ENCODE measurements at regions not wholly inside any gene's neighbourhood (a gene's known extent, or its start where the extent isn't known, plus 50 kb on each side); places are given as distances from the start of the nearest gene placed in this dataset.
A peak's percentile ranks its signal among the peaks of the same experiment; 100 is the strongest.

- peaks cover 0 to 8% of the 10 kb centered on the region in 2 donors for H3K4me1 ChIP-seq (ENCODE audit: control insufficient read depth in 2 of 2, insufficient read depth in 2 of 2, low read length in 1 of 2)
- peak overlapping the region in 1 of 2 donors; percentile 72 for H3K27ac ChIP-seq (ENCODE audit: low read depth in 2 of 2, low read length in 1 of 2)
- H3K36me3 ChIP-seq (ENCODE audit: control insufficient read depth in 2 of 2, insufficient read depth in 2 of 2, low read length in 1 of 2) = no peaks in the 10 kb centered on the region
- 76 to 87% methylated on average over 4 of the region's 4 CpGs for WGBS, 2 donors
- H3K27me3 ChIP-seq (ENCODE audit: control insufficient read depth in 1 of 2, insufficient read depth in 2 of 2, low read length in 2 of 2) = no peaks in the 10 kb centered on the region
- H3K9me3 ChIP-seq (ENCODE audit: control insufficient read depth in 2 of 2, insufficient read depth in 1 of 2, low read depth in 1 of 2, low read length in 1 of 2) = no peaks in the 10 kb centered on the region
- H3K4me3 ChIP-seq (ENCODE audit: low read depth in 1 of 2, low read length in 2 of 2) = no peak overlapping the region
Measured at GRCh38 chr21:41625428-41625827, 117.5 kb upstream of the TMPRSS2 start.

- H3K4me3 ChIP-seq (ENCODE audit: low read depth in 1 of 2, low read length in 2 of 2) = no peak overlapping the region
- no peaks in the 10 kb centered on the region for H3K36me3 ChIP-seq (ENCODE audit: control insufficient read depth in 2 of 2, insufficient read depth in 2 of 2, low read length in 1 of 2)
- peak overlapping the region in 1 of 2 donors; percentile 72 for H3K27ac ChIP-seq (ENCODE audit: low read depth in 2 of 2, low read length in 1 of 2)
- peaks cover 0 to 8% of the 10 kb centered on the region in 2 donors for H3K4me1 ChIP-seq (ENCODE audit: control insufficient read depth in 2 of 2, insufficient read depth in 2 of 2, low read length in 1 of 2)
- H3K27me3 ChIP-seq (ENCODE audit: control insufficient read depth in 1 of 2, insufficient read depth in 2 of 2, low read length in 2 of 2) = no peaks in the 10 kb centered on the region
- no peaks in the 10 kb centered on the region for H3K9me3 ChIP-seq (ENCODE audit: control insufficient read depth in 2 of 2, insufficient read depth in 1 of 2, low read depth in 1 of 2, low read length in 1 of 2)
- WGBS, 2 donors = 78 to 81% methylated on average over 7 of the region's 7 CpGs
Measured at GRCh38 chr21:41624674-41625310, 116.8 kb upstream of the TMPRSS2 start.

- H3K36me3 ChIP-seq (ENCODE audit: control insufficient read depth in 2 of 2, insufficient read depth in 2 of 2, low read length in 1 of 2) = no peaks in the 10 kb centered on the region
- 89 to 92% methylated on average over 8 of the region's 8 CpGs for WGBS, 2 donors
- peak overlapping the region; percentile 3 to 45 for H3K27ac ChIP-seq (ENCODE audit: low read depth in 2 of 2, low read length in 1 of 2)
- H3K4me3 ChIP-seq (ENCODE audit: low read depth in 1 of 2, low read length in 2 of 2) = no peak overlapping the region
- peaks cover 0 to 8% of the 10 kb centered on the region in 2 donors for H3K4me1 ChIP-seq (ENCODE audit: control insufficient read depth in 2 of 2, insufficient read depth in 2 of 2, low read length in 1 of 2)
- no peaks in the 10 kb centered on the region for H3K9me3 ChIP-seq (ENCODE audit: control insufficient read depth in 2 of 2, insufficient read depth in 1 of 2, low read depth in 1 of 2, low read length in 1 of 2)
- no peaks in the 10 kb centered on the region for H3K27me3 ChIP-seq (ENCODE audit: control insufficient read depth in 1 of 2, insufficient read depth in 2 of 2, low read length in 2 of 2)
Measured at GRCh38 chr21:41623945-41624344, 116.0 kb upstream of the TMPRSS2 start.

- WGBS, 2 donors = 62 to 69% methylated on average over 26 of the region's 26 CpGs
Measured at GRCh38 chr21:41622831-41623548, 115.0 kb upstream of the TMPRSS2 start.

GRCh38 chr21:41622201-41622600, 114.2 kb upstream of the TMPRSS2 start:
- Histone ChIP-seq H3K4me3 (ENCODE audit: low read depth in 1 of 2, low read length in 2 of 2) (no peak overlapping the region), H3K36me3 (ENCODE audit: control insufficient read depth in 2 of 2, insufficient read depth in 2 of 2, low read length in 1 of 2) (no peaks in the 10 kb centered on the region), H3K9me3 (ENCODE audit: control insufficient read depth in 2 of 2, insufficient read depth in 1 of 2, low read depth in 1 of 2, low read length in 1 of 2) (no peaks in the 10 kb centered on the region), H3K27me3 (ENCODE audit: control insufficient read depth in 1 of 2, insufficient read depth in 2 of 2, low read length in 2 of 2) (no peaks in the 10 kb centered on the region), H3K27ac (ENCODE audit: low read depth in 2 of 2, low read length in 1 of 2) (peak overlapping the region; percentile 85 to 95), H3K4me1 (ENCODE audit: control insufficient read depth in 2 of 2, insufficient read depth in 2 of 2, low read length in 1 of 2) (peaks cover 0 to 8% of the 10 kb centered on the region in 2 donors)
- 78 to 86% methylated on average over 10 of the region's 10 CpGs for WGBS, 2 donors

More at GRCh38 chr21:41622831-41623548, 115.0 kb upstream of the TMPRSS2 start:
- Histone ChIP-seq H3K4me3 (ENCODE audit: low read depth in 1 of 2, low read length in 2 of 2) (no peak overlapping the region), H3K27me3 (ENCODE audit: control insufficient read depth in 1 of 2, insufficient read depth in 2 of 2, low read length in 2 of 2) (no peaks in the 10 kb centered on the region), H3K4me1 (ENCODE audit: control insufficient read depth in 2 of 2, insufficient read depth in 2 of 2, low read length in 1 of 2) (peaks cover 0 to 8% of the 10 kb centered on the region in 2 donors), H3K9me3 (ENCODE audit: control insufficient read depth in 2 of 2, insufficient read depth in 1 of 2, low read depth in 1 of 2, low read length in 1 of 2) (no peaks in the 10 kb centered on the region), H3K36me3 (ENCODE audit: control insufficient read depth in 2 of 2, insufficient read depth in 2 of 2, low read length in 1 of 2) (no peaks in the 10 kb centered on the region), H3K27ac (ENCODE audit: low read depth in 2 of 2, low read length in 1 of 2) (peak overlapping the region; percentile 85 to 95)

- 32 to 55% methylated on average over 10 of the region's 10 CpGs for WGBS, 2 donors
- Histone ChIP-seq H3K9me3 (ENCODE audit: control insufficient read depth in 2 of 2, insufficient read depth in 1 of 2, low read depth in 1 of 2, low read length in 1 of 2) (no peaks in the 10 kb centered on the region), H3K27ac (ENCODE audit: low read depth in 2 of 2, low read length in 1 of 2) (peak overlapping the region; percentile 85 to 95), H3K4me1 (ENCODE audit: control insufficient read depth in 2 of 2, insufficient read depth in 2 of 2, low read length in 1 of 2) (peaks cover 0 to 8% of the 10 kb centered on the region in 2 donors), H3K27me3 (ENCODE audit: control insufficient read depth in 1 of 2, insufficient read depth in 2 of 2, low read length in 2 of 2) (no peaks in the 10 kb centered on the region), H3K4me3 (ENCODE audit: low read depth in 1 of 2, low read length in 2 of 2) (no peak overlapping the region), H3K36me3 (ENCODE audit: control insufficient read depth in 2 of 2, insufficient read depth in 2 of 2, low read length in 1 of 2) (no peaks in the 10 kb centered on the region)
Measured at GRCh38 chr21:41621513-41621912, 113.6 kb upstream of the TMPRSS2 start.

GRCh38 chr21:41620982-41621381, 113.0 kb upstream of the TMPRSS2 start:
- Histone ChIP-seq H3K9me3 (ENCODE audit: control insufficient read depth in 2 of 2, insufficient read depth in 1 of 2, low read depth in 1 of 2, low read length in 1 of 2) (no peaks in the 10 kb centered on the region), H3K4me1 (ENCODE audit: control insufficient read depth in 2 of 2, insufficient read depth in 2 of 2, low read length in 1 of 2) (peaks cover 0 to 11% of the 10 kb centered on the region in 2 donors), H3K4me3 (ENCODE audit: low read depth in 1 of 2, low read length in 2 of 2) (no peak overlapping the region), H3K27me3 (ENCODE audit: control insufficient read depth in 1 of 2, insufficient read depth in 2 of 2, low read length in 2 of 2) (no peaks in the 10 kb centered on the region), H3K36me3 (ENCODE audit: control insufficient read depth in 2 of 2, insufficient read depth in 2 of 2, low read length in 1 of 2) (no peaks in the 10 kb centered on the region), H3K27ac (ENCODE audit: low read depth in 2 of 2, low read length in 1 of 2) (peak overlapping the region; percentile 85 to 95)
- WGBS, 2 donors = 70 to 71% methylated on average over 8 of the region's 8 CpGs

GRCh38 chr21:41620541-41620940, 112.6 kb upstream of the TMPRSS2 start:
- H3K27me3 ChIP-seq (ENCODE audit: control insufficient read depth in 1 of 2, insufficient read depth in 2 of 2, low read length in 2 of 2) = no peaks in the 10 kb centered on the region
- peaks cover 0 to 11% of the 10 kb centered on the region in 2 donors for H3K4me1 ChIP-seq (ENCODE audit: control insufficient read depth in 2 of 2, insufficient read depth in 2 of 2, low read length in 1 of 2)
- 86 to 89% methylated on average over 6 of the region's 6 CpGs for WGBS, 2 donors
- no peak overlapping the region for H3K4me3 ChIP-seq (ENCODE audit: low read depth in 1 of 2, low read length in 2 of 2)
- peak overlapping the region; percentile 38 to 85 for H3K27ac ChIP-seq (ENCODE audit: low read depth in 2 of 2, low read length in 1 of 2)
- H3K9me3 ChIP-seq (ENCODE audit: control insufficient read depth in 2 of 2, insufficient read depth in 1 of 2, low read depth in 1 of 2, low read length in 1 of 2) = no peaks in the 10 kb centered on the region
- no peaks in the 10 kb centered on the region for H3K36me3 ChIP-seq (ENCODE audit: control insufficient read depth in 2 of 2, insufficient read depth in 2 of 2, low read length in 1 of 2)

- Histone ChIP-seq H3K4me1 (ENCODE audit: control insufficient read depth in 2 of 2, insufficient read depth in 2 of 2, low read length in 1 of 2) (peaks cover 4 to 18% of the 10 kb centered on the region in 2 donors), H3K27me3 (ENCODE audit: control insufficient read depth in 1 of 2, insufficient read depth in 2 of 2, low read length in 2 of 2) (no peaks in the 10 kb centered on the region), H3K36me3 (ENCODE audit: control insufficient read depth in 2 of 2, insufficient read depth in 2 of 2, low read length in 1 of 2) (no peaks in the 10 kb centered on the region), H3K4me3 (ENCODE audit: low read depth in 1 of 2, low read length in 2 of 2) (no peak overlapping the region), H3K9me3 (ENCODE audit: control insufficient read depth in 2 of 2, insufficient read depth in 1 of 2, low read depth in 1 of 2, low read length in 1 of 2) (no peaks in the 10 kb centered on the region), H3K27ac (ENCODE audit: low read depth in 2 of 2, low read length in 1 of 2) (peak overlapping the region; percentile 57 to 72)
- WGBS, 2 donors = 37 to 41% methylated on average over 8 of the region's 8 CpGs
Measured at GRCh38 chr21:41616031-41616591, 108.2 kb upstream of the TMPRSS2 start.
